Fibroblast of skin of left biceps (primary cell): ENCODE measurements at regions not wholly inside any gene's neighbourhood (a gene's known extent, or its start where the extent isn't known, plus 50 kb on each side); places are given as distances from the start of the nearest gene placed in this dataset.

ENCODE experiments used
- DNase-seq, 2 experiments: peaks; one replicate each; pipeline ENCODE4 v3.0.0-alpha.2; 2013; ENCODE audit warnings: low read depth in 2 of 2

DNA sequence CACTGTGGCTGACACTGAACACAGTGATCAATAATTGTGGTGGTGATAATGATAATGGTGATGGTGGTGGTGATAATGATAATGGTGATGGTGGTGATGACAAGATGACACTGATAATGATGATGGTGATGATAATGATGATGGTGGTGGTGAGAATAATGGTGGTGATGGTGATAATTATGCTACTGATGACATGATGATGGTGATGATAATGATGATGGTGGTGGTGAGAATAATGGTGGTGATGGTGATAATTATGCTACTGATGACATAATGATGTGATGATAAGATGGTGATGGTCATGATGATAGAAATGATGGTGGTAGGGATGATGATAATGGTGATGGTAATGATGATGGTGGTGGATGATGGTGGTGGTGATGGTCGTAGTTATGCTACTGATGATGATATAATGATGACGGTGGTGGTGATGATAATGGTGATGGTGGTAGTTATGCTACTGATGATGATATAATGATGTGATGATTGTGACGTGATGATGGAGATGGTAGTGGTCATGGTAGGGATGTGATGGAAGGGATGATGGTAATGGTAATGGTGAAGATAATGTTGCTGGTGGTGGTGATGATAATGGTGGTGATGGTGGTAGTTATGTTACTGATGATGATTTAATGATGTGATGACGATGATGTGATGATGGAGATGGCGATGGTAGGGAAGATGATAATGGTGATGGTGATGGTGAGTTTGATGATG lies 356.5 kb upstream of the CDH4 start:
- DNase-seq = no peak

DNA sequence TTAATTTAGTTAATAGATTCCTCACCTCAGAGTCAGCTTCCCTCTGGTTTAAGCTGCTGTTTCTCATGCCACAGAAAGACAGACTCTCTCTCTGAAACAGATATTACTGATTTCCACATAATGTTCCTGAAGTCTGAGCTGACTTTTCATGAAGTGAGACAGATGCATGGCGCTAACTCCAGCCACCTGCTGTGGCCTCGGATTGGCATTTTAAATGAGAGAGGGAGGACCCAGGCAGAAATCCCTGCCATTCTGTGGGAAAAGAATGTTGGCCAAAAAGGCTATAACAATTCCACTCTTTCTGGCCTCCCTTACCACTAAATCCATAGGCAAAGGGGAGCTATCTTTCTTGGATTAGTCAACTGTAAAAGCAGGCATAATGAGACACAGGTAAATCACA lies 354.1 kb upstream of the CDH4 start:
- DNase-seq = no peak

- DNase-seq = no peak
These were observed 352.7 kb upstream of the CDH4 start for GRCh38 chr20:60899320-60899719.

GRCh38 chr20:60900618-60901017 lies 351.4 kb upstream of the CDH4 start:
- no peak for DNase-seq

DNA sequence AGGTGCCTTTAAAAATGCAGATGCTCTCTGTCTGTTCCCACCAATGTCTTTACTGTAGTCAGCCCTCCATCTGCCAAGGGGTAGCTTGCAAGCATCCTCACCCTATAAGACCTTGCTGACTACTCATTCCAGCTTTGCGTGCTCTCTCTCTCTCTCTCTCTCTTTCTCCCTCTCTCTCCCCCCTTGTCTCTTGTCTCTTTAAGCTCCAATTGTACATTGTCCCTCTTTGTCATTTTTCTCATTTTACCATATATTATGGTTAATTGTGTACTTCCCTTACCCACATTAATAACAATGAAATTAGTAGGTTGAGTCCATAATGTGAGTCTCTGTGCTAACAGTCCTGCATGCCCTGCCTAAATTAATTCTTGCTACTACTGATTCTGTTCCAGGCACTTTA lies 350.2 kb upstream of the CDH4 start:
- DNase-seq = no peak

DNA sequence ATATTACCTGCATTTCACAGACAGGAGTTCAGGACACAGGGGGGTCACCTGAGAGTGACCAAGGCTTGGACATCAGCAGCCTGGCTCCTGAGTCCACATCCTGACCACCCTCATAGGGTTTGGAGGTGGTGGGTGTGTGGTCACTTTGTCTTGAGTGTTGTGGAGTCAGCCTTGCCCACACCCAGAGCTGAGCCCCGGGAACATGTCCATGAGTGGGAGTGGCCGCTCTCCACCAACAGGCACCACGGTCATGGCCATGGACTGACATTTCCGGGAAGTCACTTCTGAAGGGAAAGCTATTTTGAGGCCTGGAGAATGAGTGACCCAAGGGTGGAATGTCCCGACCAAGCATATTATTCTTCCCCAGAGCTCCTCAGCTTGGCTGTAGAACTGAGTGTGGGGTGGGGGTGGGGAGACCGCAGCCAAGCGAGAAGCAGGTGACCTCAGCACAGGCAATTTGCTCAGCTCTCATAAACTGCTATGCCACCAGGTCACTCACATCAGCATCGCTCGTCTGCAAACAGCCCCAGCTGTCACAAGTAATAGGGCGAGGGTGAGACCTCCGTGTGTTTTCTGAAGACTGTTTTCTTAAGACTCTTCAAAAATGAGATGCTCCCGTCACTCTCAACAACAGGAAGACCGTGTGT lies 348.6 kb upstream of the CDH4 start:
- no peak for DNase-seq

DNA sequence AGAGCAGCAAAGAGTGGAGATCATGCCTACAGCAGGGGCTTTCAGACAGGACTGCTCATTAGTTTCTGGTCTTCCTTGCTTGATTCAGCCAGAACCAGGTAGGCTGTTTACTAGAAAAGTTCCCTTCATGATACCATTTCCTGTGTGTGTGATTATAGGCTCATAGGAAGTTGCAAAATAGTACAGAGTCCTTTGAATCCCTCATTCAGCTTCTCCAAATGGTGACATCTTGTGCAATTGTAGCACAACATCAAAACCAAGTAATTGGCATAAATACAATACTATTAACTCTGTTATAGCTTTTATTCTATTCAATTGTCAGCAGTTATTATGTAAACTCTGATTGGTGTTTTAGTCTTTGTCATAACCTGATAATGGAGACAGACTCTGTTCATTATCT lies 347.3 kb upstream of the CDH4 start:
- no peak for DNase-seq

DNA sequence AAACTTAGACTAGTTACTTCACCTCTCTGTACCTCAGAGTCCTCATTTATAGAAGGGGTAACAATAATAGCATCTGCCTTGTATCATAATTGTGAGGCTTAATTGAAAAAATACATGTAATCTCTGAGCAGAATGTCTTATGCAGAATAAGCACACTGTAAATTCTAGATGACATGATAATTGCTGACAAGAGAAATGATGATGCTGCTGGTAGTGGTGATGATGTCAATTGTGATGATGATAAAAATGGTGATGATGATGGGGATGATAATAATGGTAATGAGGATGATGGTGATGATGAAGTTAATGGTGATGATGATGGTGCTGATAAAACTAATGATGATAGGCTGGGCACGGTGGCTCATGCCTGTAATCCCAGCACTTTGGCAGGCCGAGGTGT lies 346.1 kb upstream of the CDH4 start:
- no peak for DNase-seq

GRCh38 chr20:60906555-60906954 lies 345.5 kb upstream of the CDH4 start:
- DNase-seq = no peak

DNA sequence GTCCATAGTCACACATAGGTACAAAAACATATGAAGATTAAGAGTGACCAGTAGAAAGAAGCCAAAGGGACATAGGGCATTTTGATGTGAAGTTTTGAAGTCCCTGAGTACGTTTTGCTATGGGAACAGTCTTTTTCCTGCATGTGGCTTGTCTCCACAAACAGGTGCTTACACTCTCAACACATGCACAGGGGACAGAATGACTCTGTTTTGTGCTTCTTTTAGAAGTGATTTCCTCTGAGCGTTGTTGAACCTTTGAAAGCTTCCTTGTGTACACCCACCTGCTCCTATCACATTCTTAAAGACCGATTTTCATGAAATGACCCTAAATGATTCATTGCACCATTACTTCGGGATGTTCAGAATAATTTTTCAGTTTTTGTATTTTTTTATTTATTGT lies 338.8 kb upstream of the CDH4 start:
- no peak for DNase-seq

DNA sequence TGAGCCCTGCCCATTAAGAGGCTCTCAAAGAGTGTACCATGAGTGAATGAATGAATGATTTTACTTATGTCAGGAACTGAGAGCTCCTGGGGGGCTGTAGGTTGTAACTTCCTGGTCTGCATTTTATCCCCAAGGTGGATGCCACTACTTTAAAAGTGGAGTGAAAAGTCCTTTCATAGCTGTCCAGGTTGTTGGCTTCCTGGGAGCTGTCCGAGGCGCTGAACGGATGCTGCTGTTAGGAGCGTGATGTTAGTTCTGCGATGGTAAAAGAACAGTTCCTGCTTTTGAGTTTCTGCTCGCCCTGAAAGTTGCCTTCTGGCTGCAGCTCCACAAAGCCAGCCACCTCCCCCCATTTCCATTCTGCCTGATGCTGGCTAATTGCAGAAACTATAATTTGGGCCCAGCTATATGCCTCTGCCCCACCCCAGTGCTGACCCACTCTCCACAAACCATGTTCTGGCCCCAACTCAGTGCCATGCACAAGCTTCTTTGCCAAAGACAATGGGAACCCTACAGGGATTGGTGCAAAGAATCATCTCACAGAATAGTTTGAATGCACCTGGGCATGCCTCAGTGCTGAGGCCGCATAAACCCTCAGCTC lies 330.9 kb upstream of the CDH4 start:
- DNase-seq = peak; percentile 4 to 10

DNA sequence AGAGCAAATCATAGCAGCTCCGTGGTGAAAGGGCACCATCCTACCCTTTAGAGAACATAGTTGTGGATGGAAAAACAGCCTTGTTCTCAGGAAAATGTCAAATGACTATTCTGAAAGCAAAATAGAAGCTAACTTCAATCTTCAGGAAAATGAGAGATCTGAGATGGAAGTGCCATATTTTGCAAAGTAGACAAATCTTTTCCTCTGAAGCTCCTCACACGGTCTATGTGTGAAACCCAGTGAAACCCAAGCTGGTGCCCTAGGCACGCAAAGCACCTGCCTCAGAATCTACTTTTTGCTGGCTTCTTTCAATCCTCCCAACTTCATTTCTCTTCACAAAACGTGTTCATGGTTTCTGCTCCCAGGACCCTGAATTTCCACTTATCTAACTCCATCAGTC lies 325.2 kb upstream of the CDH4 start:
- no peak for DNase-seq

GRCh38 chr20:60928341-60928740 lies 323.7 kb upstream of the CDH4 start:
- no peak for DNase-seq

DNA sequence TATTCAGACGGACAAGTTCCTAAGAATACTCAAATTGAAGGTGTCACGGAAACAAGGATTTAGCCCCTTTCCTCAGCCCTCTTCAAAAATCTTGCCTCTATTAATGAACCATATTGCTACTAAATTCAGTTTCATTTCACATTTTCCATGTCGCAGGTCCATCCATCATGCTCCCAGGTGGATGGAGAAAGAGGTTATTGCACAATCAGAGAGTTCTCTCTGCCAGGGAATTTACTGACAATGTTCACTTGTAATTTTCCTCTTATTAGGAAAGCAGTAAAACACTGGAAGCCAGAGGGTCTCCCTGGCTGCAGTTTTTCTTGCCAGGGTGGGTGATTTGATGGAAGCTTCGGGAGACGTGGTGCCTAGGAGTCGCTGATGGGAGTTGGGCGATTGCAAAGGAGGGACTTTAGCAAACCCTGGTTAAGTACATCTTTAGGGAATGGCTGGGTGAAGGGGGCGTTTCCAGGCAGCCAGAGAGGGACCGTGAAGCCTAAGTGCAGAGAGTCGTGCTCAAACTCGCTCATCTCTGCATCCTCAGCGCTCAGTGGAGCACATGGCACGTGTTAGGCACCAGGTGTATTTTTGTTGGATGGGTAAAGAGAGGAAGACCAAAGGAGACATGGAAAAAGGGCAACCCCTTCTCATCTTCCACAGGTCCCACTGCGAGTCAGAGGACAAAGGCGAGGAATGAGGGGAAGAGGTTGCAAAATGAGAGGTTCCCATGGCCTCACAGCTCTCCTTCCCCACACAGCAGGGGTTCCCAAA lies 321.9 kb upstream of the CDH4 start:
- no peak for DNase-seq

- no peak for DNase-seq
These were observed 320.4 kb upstream of the CDH4 start for GRCh38 chr20:60931696-60932095.

DNA sequence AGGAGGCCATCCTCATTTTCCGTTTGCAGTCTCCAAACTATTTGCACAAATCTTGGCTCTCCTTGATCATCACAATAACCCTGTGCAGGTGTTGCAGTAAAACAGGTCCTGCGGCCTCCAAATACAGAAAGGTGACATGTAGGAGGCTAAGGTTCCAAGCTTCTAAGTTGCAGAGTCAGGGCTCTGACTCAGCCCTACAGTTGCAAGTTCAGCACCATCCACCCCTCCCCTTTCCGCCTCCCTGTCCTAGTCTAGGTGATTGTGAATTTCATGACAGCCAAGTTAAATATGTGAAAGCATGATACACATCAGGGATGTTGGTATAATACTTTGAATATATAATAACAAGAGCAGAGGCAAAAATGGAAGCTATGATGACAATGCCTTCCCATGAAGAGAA lies 317.3 kb upstream of the CDH4 start:
- no peak for DNase-seq

DNA sequence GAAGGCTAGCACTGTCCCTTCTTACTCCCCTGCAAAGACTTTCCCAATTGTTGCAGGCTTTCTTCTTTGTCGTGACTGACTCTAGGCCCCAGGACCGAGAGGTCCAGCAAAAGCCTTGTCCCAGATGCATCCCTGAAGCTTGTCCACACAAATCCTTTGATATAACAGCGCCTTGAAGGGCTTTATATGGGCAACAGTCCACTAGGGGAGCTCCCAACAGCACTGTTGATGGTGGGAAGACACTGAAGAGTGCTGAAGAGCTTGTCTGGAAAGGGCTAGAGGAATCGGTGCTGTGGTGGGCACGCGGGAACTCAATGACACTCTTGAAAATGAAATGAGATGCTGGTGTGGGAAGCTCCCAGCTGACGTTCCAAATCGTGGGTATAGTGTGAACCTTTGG lies 316.1 kb upstream of the CDH4 start:
- DNase-seq = no peak

GRCh38 chr20:60937585-60937984 lies 314.5 kb upstream of the CDH4 start:
- no peak for DNase-seq

GRCh38 chr20:60941379-60941778 lies 310.7 kb upstream of the CDH4 start:
- no peak for DNase-seq

GRCh38 chr20:60947819-60948218 lies 304.2 kb upstream of the CDH4 start:
- no peak for DNase-seq

GRCh38 chr20:60948224-60948623 lies 303.8 kb upstream of the CDH4 start:
- DNase-seq = no peak

DNA sequence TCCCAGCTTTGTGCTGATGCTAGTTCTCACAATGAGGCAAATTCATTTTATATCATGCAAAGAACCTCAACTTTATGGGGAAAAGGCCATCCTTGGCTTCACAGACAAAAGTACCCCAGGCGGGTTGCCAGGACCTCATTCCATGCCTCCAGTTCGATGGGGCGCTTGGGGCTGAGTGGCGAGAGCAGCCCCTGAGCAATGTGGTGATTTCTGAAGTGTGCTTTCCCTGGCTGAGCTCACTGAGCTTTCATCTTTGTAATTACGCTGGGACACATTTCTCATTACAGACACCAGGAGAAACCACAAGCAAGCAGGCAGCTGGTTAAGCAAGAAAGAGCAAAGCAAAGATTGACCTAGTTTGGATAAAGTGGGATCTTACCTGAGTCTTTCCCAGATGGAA lies 301.5 kb upstream of the CDH4 start:
- no peak for DNase-seq

GRCh38 chr20:60950974-60951373 lies 301.1 kb upstream of the CDH4 start:
- no peak for DNase-seq
